NCI-H69 (cell line): ENCODE measurements at regions not wholly inside any gene's neighbourhood (a gene's known extent, or its start where the extent isn't known, plus 50 kb on each side); places are given as distances from the start of the nearest gene placed in this dataset.
A peak's percentile ranks its signal among the peaks of the same experiment; 100 is the strongest.

Experiments used
- DNase-seq: peaks from one replicate; lab custom pipeline; 2025; lab: John Stamatoyannopoulos, UW

GRCh38 chr5:179427676-179428056 lies 82.4 kb upstream of the ADAMTS2 start:
- DNase-seq = no peak

- DNase-seq = no peak
Observed at GRCh38 chr5:179427032-179427675, 81.9 kb upstream of the ADAMTS2 start.

- no peak for DNase-seq
Observed at GRCh38 chr5:179422908-179423481, 77.7 kb upstream of the ADAMTS2 start.

GRCh38 chr5:179422213-179422855 lies 77.1 kb upstream of the ADAMTS2 start:
- peak; percentile 18 for DNase-seq

GRCh38 chr5:179421144-179421901 lies 76.1 kb upstream of the ADAMTS2 start:
- DNase-seq = no peak

GRCh38 chr5:179420476-179420875 lies 75.2 kb upstream of the ADAMTS2 start:
- no peak for DNase-seq

- DNase-seq = no peak
Observed at GRCh38 chr5:179418972-179419371, 73.7 kb upstream of the ADAMTS2 start.

- DNase-seq = no peak
Observed at GRCh38 chr5:179417696-179418095, 72.4 kb upstream of the ADAMTS2 start.

GRCh38 chr5:179417016-179417415 lies 71.8 kb upstream of the ADAMTS2 start:
- DNase-seq = no peak

GRCh38 chr5:179416114-179416822 lies 71.0 kb upstream of the ADAMTS2 start:
- no peak for DNase-seq

- no peak for DNase-seq
Observed at GRCh38 chr5:179415291-179416060, 70.2 kb upstream of the ADAMTS2 start.

- DNase-seq = no peak
Observed at GRCh38 chr5:179414459-179415261, 69.4 kb upstream of the ADAMTS2 start.

GRCh38 chr5:179413711-179414458 lies 68.6 kb upstream of the ADAMTS2 start:
- DNase-seq = no peak

GRCh38 chr5:179413086-179413690 lies 67.9 kb upstream of the ADAMTS2 start:
- no peak for DNase-seq

GRCh38 chr5:179411161-179411841 lies 66.0 kb upstream of the ADAMTS2 start:
- DNase-seq = no peak

GRCh38 chr5:179410291-179411160 lies 65.3 kb upstream of the ADAMTS2 start:
- no peak for DNase-seq

- no peak for DNase-seq
Observed at GRCh38 chr5:179409806-179410205, 64.5 kb upstream of the ADAMTS2 start.

- DNase-seq = no peak
Observed at GRCh38 chr5:179408611-179409010, 63.4 kb upstream of the ADAMTS2 start.
